Neuronal stem cell (in vitro differentiated cells): ENCODE measurements at regions not wholly inside any gene's neighbourhood (a gene's known extent, or its start where the extent isn't known, plus 50 kb on each side); places are given as distances from the start of the nearest gene placed in this dataset.

Experiments
- DNase-seq: peaks from one replicate; pipeline ENCODE4 v3.0.0-alpha.2; 2013; ENCODE audit warnings: low spot score
- H2AFZ ChIP-seq: one replicate; pipeline ENCODE4 v1.6.1; 2013; ENCODE audit warnings: mild to moderate bottlenecking, low read length, inconsistent platforms
- H2AK5ac ChIP-seq: 2 replicates; pipeline ENCODE4 v1.6.1; 2013; ENCODE audit warnings: low read depth, mild to moderate bottlenecking, inconsistent platforms, low read length, moderate library complexity, mixed read lengths
- H2BK120ac ChIP-seq: 2 replicates; pipeline ENCODE4 v1.6.1; 2013; ENCODE audit warnings: low read depth, mild to moderate bottlenecking, inconsistent platforms, low read length, moderate library complexity, mixed read lengths
- H2BK12ac ChIP-seq: one replicate; pipeline ENCODE4 v1.6.1; 2013; ENCODE audit warnings: low read length, inconsistent platforms
- H2BK15ac ChIP-seq: 2 replicates; pipeline ENCODE4 v1.6.1; 2013; ENCODE audit warnings: mild to moderate bottlenecking, low read length, inconsistent platforms, mixed read lengths
- H2BK5ac ChIP-seq: one replicate; pipeline ENCODE4 v1.6.1; 2013; ENCODE audit warnings: inconsistent platforms, mild to moderate bottlenecking, low read length, moderate library complexity
- H3K14ac ChIP-seq: one replicate; pipeline ENCODE4 v1.6.1; 2013; ENCODE audit warnings: low read length, inconsistent platforms
- H3K18ac ChIP-seq: 2 replicates; pipeline ENCODE4 v1.6.1; 2013; ENCODE audit warnings: low read length, inconsistent platforms
- H3K23ac ChIP-seq: 2 replicates; pipeline ENCODE4 v1.6.1; 2013; ENCODE audit warnings: low read depth, mild to moderate bottlenecking, mixed read lengths, low read length, inconsistent platforms; ENCODE audit not compliant: poor library complexity
- H3K27ac ChIP-seq: replicated peaks from 3 replicates; pipeline ENCODE4 v1.5.1; 2013; ENCODE audit warnings: low read length, inconsistent platforms
- H3K27me3 ChIP-seq, 3 experiments: 2 replicates each; pipeline ENCODE4 v1.6.1; 2013; ENCODE audit warnings: low read length in 3 of 3, mild to moderate bottlenecking in 2 of 3, inconsistent platforms in 1 of 3, low read depth in 1 of 3, mixed read lengths in 1 of 3, moderate library complexity in 1 of 3; ENCODE audit not compliant: control insufficient read depth in 3 of 3, insufficient read depth in 3 of 3
- H3K36me3 ChIP-seq, 2 donors: replicated peaks in 1 of 2; 2 replicates each; pipeline ENCODE4 v1.6.1; 2013; ENCODE audit warnings: low read length in 2 of 2; ENCODE audit not compliant: control insufficient read depth in 2 of 2, insufficient read depth in 2 of 2
- H3K4ac ChIP-seq: 2 replicates; pipeline ENCODE4 v1.6.1; 2013; ENCODE audit warnings: inconsistent platforms, mild to moderate bottlenecking, low read length, moderate library complexity
- H3K4me1 ChIP-seq, 2 donors: 1 replicate in 1 of 2; 2 replicates in 1 of 2; pipeline ENCODE4 v1.6.1; 2013; ENCODE audit warnings: low read length in 2 of 2, low read depth in 1 of 2; ENCODE audit not compliant: control insufficient read depth in 2 of 2, insufficient read depth in 1 of 2
- H3K4me2 ChIP-seq: one replicate; pipeline ENCODE4 v1.6.1; 2013; ENCODE audit warnings: mild to moderate bottlenecking, low read length, inconsistent platforms; ENCODE audit not compliant: insufficient read depth, poor library complexity, severe bottlenecking
- H3K4me3 ChIP-seq, 2 donors: 2 replicates each; pipeline ENCODE4 v1.5.1; 2013; ENCODE audit warnings: low read length in 2 of 2, mild to moderate bottlenecking in 2 of 2, inconsistent platforms in 1 of 2, moderate library complexity in 1 of 2
- H3K79me1 ChIP-seq: one replicate; pipeline ENCODE4 v1.6.1; 2013; ENCODE audit warnings: low read depth, mild to moderate bottlenecking, inconsistent platforms, low read length, moderate library complexity
- H3K9ac ChIP-seq: one replicate; pipeline ENCODE4 v1.6.1; 2013; ENCODE audit warnings: mild to moderate bottlenecking, low read depth, low read length, inconsistent platforms; ENCODE audit not compliant: poor library complexity
- H3K9me3 ChIP-seq, 2 donors: replicated peaks in 1 of 2; 2 replicates each; pipeline versions ENCODE3 to v1.6.1; 2013; ENCODE audit warnings: low read length in 2 of 2, mild to moderate bottlenecking in 2 of 2, inconsistent platforms in 1 of 2, low read depth in 1 of 2, mixed read lengths in 1 of 2, moderate library complexity in 1 of 2; ENCODE audit not compliant: control insufficient read depth in 2 of 2, insufficient read depth in 1 of 2
- H4K8ac ChIP-seq: one replicate; pipeline ENCODE4 v1.6.1; 2013; ENCODE audit warnings: low read depth, mild to moderate bottlenecking, inconsistent platforms, low read length, moderate library complexity
- H4K91ac ChIP-seq: one replicate; pipeline ENCODE4 v1.6.1; 2013; ENCODE audit warnings: low read length, low read depth, mild to moderate bottlenecking, inconsistent platforms; ENCODE audit not compliant: poor library complexity
- WGBS, 2 donors: extraction: QIAGEN DNeasy Blood & Tissue Kit; methylation state at CpG; one replicate each; pipeline ENCODE4 v1.1.7; 2013; ENCODE audit warnings: missing lambda C conversion rate in 2 of 2, mixed read lengths in 1 of 2; ENCODE audit not compliant: insufficient read length in 2 of 2, insufficient replicate concordance in 1 of 2; ENCODE audit errors: extremely low coverage in 2 of 2; 5-methylcytosine and 5-hydroxymethylcytosine counted together

- Histone ChIP-seq H2BK5ac (no peak overlapping the region), H3K79me1 (no peaks in the 10 kb centered on the region), H3K23ac (no peak overlapping the region), H4K8ac (no peak overlapping the region), H3K4me3 (no peak overlapping the region), H3K4ac (no peak overlapping the region), H3K4me1 (no peaks in the 10 kb centered on the region), H3K4me2 (no peak overlapping the region), H3K27me3 (no peaks in the 10 kb centered on the region), H3K18ac (no peak overlapping the region), H2BK15ac (no peak overlapping the region), H3K9ac (no peak overlapping the region), H4K91ac (no peak overlapping the region), H2BK120ac (no peak overlapping the region), H3K36me3 (no peaks in the 10 kb centered on the region), H2AFZ (no peak overlapping the region), H2AK5ac (no peak overlapping the region), H2BK12ac (no peak overlapping the region), H3K9me3 (no peaks in the 10 kb centered on the region), H3K14ac (no peak overlapping the region), H3K27ac (no peak overlapping the region)
- no CpG with 5 or more reads among the region's 4 CpGs for WGBS, 2 donors
- DNase-seq = no peak
Measured at GRCh38 chr6:137434640-137435039, 59.6 kb downstream of the OLIG3 start.

GRCh38 chr6:137432054-137432611 lies 62.1 kb downstream of the OLIG3 start:
- H3K79me1 ChIP-seq = no peaks in the 10 kb centered on the region
- H2AFZ ChIP-seq = no peak overlapping the region
- H2BK12ac ChIP-seq = no peak overlapping the region
- H4K91ac ChIP-seq = no peak overlapping the region
- H2BK120ac ChIP-seq = no peak overlapping the region
- no peak overlapping the region for H2BK15ac ChIP-seq
- H3K4me2 ChIP-seq = no peak overlapping the region
- no peaks in the 10 kb centered on the region for H3K27me3 ChIP-seq
- DNase-seq = no peak
- no CpG with 5 or more reads among the region's 4 CpGs for WGBS, 2 donors
- no peak overlapping the region for H2BK5ac ChIP-seq
- H3K23ac ChIP-seq = no peak overlapping the region
- no peaks in the 10 kb centered on the region for H3K9me3 ChIP-seq
- H3K4me3 ChIP-seq = no peak overlapping the region
- H3K27ac ChIP-seq = no peak overlapping the region
- no peak overlapping the region for H2AK5ac ChIP-seq
- H3K9ac ChIP-seq = no peak overlapping the region
- no peak overlapping the region for H4K8ac ChIP-seq
- no peaks in the 10 kb centered on the region for H3K36me3 ChIP-seq
- no peaks in the 10 kb centered on the region for H3K4me1 ChIP-seq
- H3K18ac ChIP-seq = no peak overlapping the region
- H3K14ac ChIP-seq = no peak overlapping the region
- no peak overlapping the region for H3K4ac ChIP-seq

GRCh38 chr6:137430954-137431353 lies 63.2 kb downstream of the OLIG3 start:
- no peak overlapping the region for H2BK15ac ChIP-seq
- no peaks in the 10 kb centered on the region for H3K4me1 ChIP-seq
- H2BK120ac ChIP-seq = no peak overlapping the region
- no peak overlapping the region for H3K14ac ChIP-seq
- WGBS, 2 donors = no CpG with 5 or more reads among the region's 4 CpGs
- no peak overlapping the region for H3K9ac ChIP-seq
- no peak overlapping the region for H4K91ac ChIP-seq
- no peak overlapping the region for H3K4me2 ChIP-seq
- no peaks in the 10 kb centered on the region for H3K27me3 ChIP-seq
- H3K27ac ChIP-seq = no peak overlapping the region
- H2AK5ac ChIP-seq = no peak overlapping the region
- no peaks in the 10 kb centered on the region for H3K36me3 ChIP-seq
- H3K18ac ChIP-seq = no peak overlapping the region
- H2BK12ac ChIP-seq = no peak overlapping the region
- H2AFZ ChIP-seq = no peak overlapping the region
- H3K79me1 ChIP-seq = no peaks in the 10 kb centered on the region
- no peak overlapping the region for H3K4me3 ChIP-seq
- no peak overlapping the region for H3K4ac ChIP-seq
- no peak overlapping the region for H4K8ac ChIP-seq
- H3K9me3 ChIP-seq = no peaks in the 10 kb centered on the region
- no peak overlapping the region for H3K23ac ChIP-seq
- DNase-seq = no peak
- H2BK5ac ChIP-seq = no peak overlapping the region

- H3K23ac ChIP-seq = no peak overlapping the region
- H3K18ac ChIP-seq = no peak overlapping the region
- no peak overlapping the region for H3K4ac ChIP-seq
- H3K4me1 ChIP-seq = peaks cover 0 to 2% of the 10 kb centered on the region in 2 donors
- no CpG with 5 or more reads among the region's 7 CpGs for WGBS, 2 donors
- no peak for DNase-seq
- H4K8ac ChIP-seq = no peak overlapping the region
- no peak overlapping the region for H3K4me3 ChIP-seq
- H3K27me3 ChIP-seq = no peaks in the 10 kb centered on the region
- H2BK5ac ChIP-seq = no peak overlapping the region
- no peak overlapping the region for H3K4me2 ChIP-seq
- H2BK15ac ChIP-seq = no peak overlapping the region
- H3K9me3 ChIP-seq = no peaks in the 10 kb centered on the region
- H2BK12ac ChIP-seq = no peak overlapping the region
- no peak overlapping the region for H4K91ac ChIP-seq
- no peak overlapping the region for H3K14ac ChIP-seq
- H2AFZ ChIP-seq = no peak overlapping the region
- H3K27ac ChIP-seq = no peak overlapping the region
- no peak overlapping the region for H2AK5ac ChIP-seq
- H2BK120ac ChIP-seq = no peak overlapping the region
- H3K36me3 ChIP-seq = no peaks in the 10 kb centered on the region
- no peak overlapping the region for H3K9ac ChIP-seq
- no peaks in the 10 kb centered on the region for H3K79me1 ChIP-seq
Measured at GRCh38 chr6:137427656-137428290, 66.4 kb downstream of the OLIG3 start.
